Subcutaneous abdominal adipose tissue (tissue), 5 donors: ENCODE measurements at regions not wholly inside any gene's neighbourhood (a gene's known extent, or its start where the extent isn't known, plus 50 kb on each side); places are given as distances from the start of the nearest gene placed in this dataset.
"Not testable (repeated sequence)": the region's sequence is repeated elsewhere in the genome, so short reads cannot be mapped to it uniquely, and the experiment has no call there.

Experiments
- H3K27ac ChIP-seq: one replicate; pipeline ENCODE4 v1.7.0; 2013; ENCODE audit warnings: low read depth, mild to moderate bottlenecking, inconsistent platforms, low read length, moderate library complexity
- H3K27me3 ChIP-seq, 5 donors: one replicate each; pipeline ENCODE4 v1.7.0; 2013; ENCODE audit warnings: low read length in 5 of 5, inconsistent platforms in 1 of 5; ENCODE audit not compliant: control insufficient read depth in 5 of 5, insufficient read depth in 4 of 5
- H3K36me3 ChIP-seq, 5 donors: one replicate each; pipeline ENCODE4 v1.7.0; 2013; ENCODE audit warnings: low read length in 5 of 5; ENCODE audit not compliant: control insufficient read depth in 5 of 5, insufficient read depth in 5 of 5
- H3K4me1 ChIP-seq, 5 donors: one replicate each; pipeline ENCODE4 v1.7.0; 2013; ENCODE audit warnings: low read length in 5 of 5, mild to moderate bottlenecking in 3 of 5, moderate library complexity in 1 of 5; ENCODE audit not compliant: control insufficient read depth in 5 of 5, insufficient read depth in 5 of 5
- H3K4me3 ChIP-seq, 5 donors: one replicate each; pipeline ENCODE4 v1.7.0; 2013; ENCODE audit warnings: low read length in 5 of 5, low read depth in 1 of 5
- H3K9ac ChIP-seq, 5 donors: one replicate each; pipeline ENCODE4 v1.7.0; 2013; ENCODE audit warnings: low read length in 5 of 5, mild to moderate bottlenecking in 4 of 5, moderate library complexity in 3 of 5
- H3K9me3 ChIP-seq, 5 donors: one replicate each; pipeline ENCODE4 v1.7.0; 2013; ENCODE audit warnings: low read length in 5 of 5; ENCODE audit not compliant: control insufficient read depth in 5 of 5
- donor health status: healthy.
- donor health status: healthy.
- donor health status: healthy.
- donor health status: healthy.
- donor health status: healthy.

- Histone ChIP-seq H3K9me3 (peaks cover 0 to 7% (median 0%) of the 10 kb centered on the region in 5 donors), H3K4me3 (no peak overlapping the region), H3K27ac (no peak overlapping the region), H3K9ac (no peak overlapping the region), H3K27me3 (peaks cover 0 to 11% (median 7%) of the 10 kb centered on the region in 5 donors), H3K36me3 (no peaks in the 10 kb centered on the region), H3K4me1 (peaks cover 0 to 7% (median 0%) of the 10 kb centered on the region in 5 donors)
Observed at GRCh38 chr2:60351321-60351720, 202.1 kb downstream of the BCL11A start.

- Histone ChIP-seq H3K36me3 (no peaks in the 10 kb centered on the region), H3K27me3 (peaks cover 0 to 11% (median 7%) of the 10 kb centered on the region in 5 donors), H3K4me1 (peaks cover 0 to 7% (median 0%) of the 10 kb centered on the region in 5 donors), H3K27ac (no peak overlapping the region), H3K9ac (no peak overlapping the region), H3K9me3 (peaks cover 0 to 9% (median 0%) of the 10 kb centered on the region in 5 donors), H3K4me3 (no peak overlapping the region)
Observed at GRCh38 chr2:60350791-60351190, 202.7 kb downstream of the BCL11A start.

- no peak overlapping the region for H3K27ac ChIP-seq
- H3K4me1 ChIP-seq = peaks cover 0 to 7% (median 0%) of the 10 kb centered on the region in 5 donors
- no peak overlapping the region for H3K9ac ChIP-seq
- peaks cover 0 to 9% (median 0%) of the 10 kb centered on the region in 5 donors for H3K9me3 ChIP-seq
- H3K36me3 ChIP-seq = no peaks in the 10 kb centered on the region
- peaks cover 0 to 8% (median 3%) of the 10 kb centered on the region in 5 donors for H3K27me3 ChIP-seq
- no peak overlapping the region for H3K4me3 ChIP-seq
Observed at GRCh38 chr2:60347781-60348180, 205.7 kb downstream of the BCL11A start.

- not testable (repeated sequence) for H3K4me3 ChIP-seq, H3K9ac ChIP-seq, H3K27ac ChIP-seq, H3K4me1 ChIP-seq, H3K36me3 ChIP-seq, H3K27me3 ChIP-seq, H3K9me3 ChIP-seq
Observed at GRCh38 chr2:60342491-60342890, 211.0 kb downstream of the BCL11A start.

- Histone ChIP-seq H3K4me1 (no peaks in the 10 kb centered on the region), H3K27ac (no peak overlapping the region), H3K9me3 (peaks cover 0 to 1% (median 0%) of the 10 kb centered on the region in 5 donors), H3K4me3 (no peak overlapping the region), H3K27me3 (no peaks in the 10 kb centered on the region), H3K36me3 (no peaks in the 10 kb centered on the region), H3K9ac (no peak overlapping the region)
Observed at GRCh38 chr2:60341151-60341550, 212.3 kb downstream of the BCL11A start.

- Histone ChIP-seq H3K4me3 (no peak overlapping the region), H3K27me3 (no peaks in the 10 kb centered on the region), H3K9ac (no peak overlapping the region), H3K4me1 (no peaks in the 10 kb centered on the region), H3K9me3 (no peaks in the 10 kb centered on the region), H3K27ac (no peak overlapping the region), H3K36me3 (no peaks in the 10 kb centered on the region)
Observed at GRCh38 chr2:60339286-60339685, 214.2 kb downstream of the BCL11A start.

GRCh38 chr2:60337142-60337497 lies 216.3 kb downstream of the BCL11A start:
- H3K4me3 ChIP-seq = no peak overlapping the region
- H3K4me1 ChIP-seq = no peaks in the 10 kb centered on the region
- H3K36me3 ChIP-seq = no peaks in the 10 kb centered on the region
- H3K9ac ChIP-seq = no peak overlapping the region
- peaks cover 0 to 3% (median 0%) of the 10 kb centered on the region in 5 donors for H3K27me3 ChIP-seq
- H3K9me3 ChIP-seq = no peaks in the 10 kb centered on the region
- no peak overlapping the region for H3K27ac ChIP-seq

- Histone ChIP-seq H3K4me3 (no peak overlapping the region), H3K27ac (no peak overlapping the region), H3K36me3 (no peaks in the 10 kb centered on the region), H3K27me3 (peaks cover 0 to 3% (median 0%) of the 10 kb centered on the region in 5 donors), H3K9ac (no peak overlapping the region), H3K9me3 (no peaks in the 10 kb centered on the region), H3K4me1 (no peaks in the 10 kb centered on the region)
Observed at GRCh38 chr2:60336442-60337141, 216.9 kb downstream of the BCL11A start.

GRCh38 chr2:60335533-60336237 lies 217.8 kb downstream of the BCL11A start:
- H3K9me3 ChIP-seq = no peaks in the 10 kb centered on the region
- H3K27ac ChIP-seq = no peak overlapping the region
- no peak overlapping the region for H3K9ac ChIP-seq
- no peak overlapping the region for H3K4me3 ChIP-seq
- H3K36me3 ChIP-seq = no peaks in the 10 kb centered on the region
- H3K27me3 ChIP-seq = peaks cover 0 to 3% (median 0%) of the 10 kb centered on the region in 5 donors
- H3K4me1 ChIP-seq = no peaks in the 10 kb centered on the region

- no peak overlapping the region for H3K9ac ChIP-seq
- H3K4me3 ChIP-seq = no peak overlapping the region
- peaks cover 0 to 3% (median 0%) of the 10 kb centered on the region in 5 donors for H3K27me3 ChIP-seq
- no peak overlapping the region for H3K27ac ChIP-seq
- no peaks in the 10 kb centered on the region for H3K36me3 ChIP-seq
- no peaks in the 10 kb centered on the region for H3K9me3 ChIP-seq
- no peaks in the 10 kb centered on the region for H3K4me1 ChIP-seq
Observed at GRCh38 chr2:60334610-60335009, 218.8 kb downstream of the BCL11A start.
